Esophagus squamous epithelium (tissue), 5 donors: ENCODE measurements at regions not wholly inside any gene's neighbourhood (a gene's known extent, or its start where the extent isn't known, plus 50 kb on each side); places are given as distances from the start of the nearest gene placed in this dataset.

Source experiments
- DNase-seq: peaks from one replicate; lab custom pipeline; 2025; lab: John Stamatoyannopoulos, UW
- H3K27ac ChIP-seq, 4 donors: fragments of 200-600 bp; sonication (generic); one replicate each; pipeline ENCODE4 v1.5.1; 2016 to 2019; ENCODE audit warnings: mild to moderate bottlenecking in 1 of 4
- H3K27me3 ChIP-seq, 4 donors: fragments of 200-600 bp; sonication (generic); 1 replicate in 3 of 4; 2 replicates in 1 of 4; pipeline versions ENCODE4 v1.5.1 to v1.6.0; 2017 to 2021; ENCODE audit warnings: antibody characterized with exemption in 1 of 4
- H3K36me3 ChIP-seq, 3 donors: fragments of 200-600 bp; sonication (generic); one replicate each; pipeline ENCODE4 v1.5.1; 2016 to 2019
- H3K4me1 ChIP-seq, 3 donors: fragments of 200-600 bp; sonication (generic); one replicate each; pipeline ENCODE4 v1.5.1; 2017 to 2019
- H3K4me3 ChIP-seq, 4 donors: fragments of 200-600 bp; sonication (generic); 1 replicate in 3 of 4; 2 replicates in 1 of 4; pipeline ENCODE4 v1.5.1; 2016 to 2019; ENCODE audit warnings: mild to moderate bottlenecking in 2 of 4, moderate library complexity in 1 of 4
- H3K9me3 ChIP-seq, 3 donors: fragments of 200-600 bp; sonication (generic); one replicate each; pipeline ENCODE4 v1.5.1; 2016 to 2019
- CTCF ChIP-seq, 6 experiments: fragments of 450-650 bp in 4 of 6; fragments of 200-600 bp in 2 of 6; sonication (generic) in 2 of 6; IDR thresholded peaks; one replicate each; pipeline ENCODE4 v1.5.1; 2016 to 2019; ENCODE audit warnings: antibody characterized with exemption in 6 of 6, mild to moderate bottlenecking in 4 of 6, moderate library complexity in 4 of 6
- POLR2A ChIP-seq, 4 donors: fragments of 450-650 bp; IDR thresholded peaks; one replicate each; pipeline ENCODE4 v1.6.1; 2017; ENCODE audit warnings: antibody characterized with exemption in 4 of 4, mild to moderate bottlenecking in 4 of 4, moderate library complexity in 3 of 4
- WGBS, 2 donors: methylation state at CpG; one replicate each; pipeline ENCODE4 v1.1.5; 2018; 5-methylcytosine and 5-hydroxymethylcytosine counted together
- intact Hi-C: fragments of 100-400 bp; cut with DNase I; formaldehyde crosslinking; loops from one replicate; pipeline ENCODE4 v1.15.0; 2022
- donor health status: DM: yes; HTN: yes; CAD: no.

- no peak for DNase-seq
- Histone ChIP-seq H3K4me3 (no peak overlapping the region), H3K27me3 (no peaks in the 10 kb centered on the region), H3K36me3 (no peaks in the 10 kb centered on the region), H3K9me3 (no peaks in the 10 kb centered on the region), H3K27ac (no peak overlapping the region), H3K4me1 (peaks cover 0 to 8% (median 0%) of the 10 kb centered on the region in 3 donors)
- WGBS, 2 donors = 78 to 79% methylated on average over 6 of the region's 6 CpGs
- intact Hi-C loops = no loop called here
- TF ChIP-seq CTCF (IDR thresholded peaks at IDR 0.05) = no peak
- TF ChIP-seq POLR2A (IDR thresholded peaks at IDR 0.05) = no peak
Measured at GRCh38 chr6:56795466-56796195, 152.9 kb upstream of the DST start.

GRCh38 chr6:56794421-56794820 lies 151.7 kb upstream of the DST start:
- intact Hi-C loops = no loop called here
- H3K9me3 ChIP-seq = no peaks in the 10 kb centered on the region
- no peak overlapping the region for H3K4me3 ChIP-seq
- no peak for TF ChIP-seq CTCF (IDR thresholded peaks at IDR 0.05)
- no peak for TF ChIP-seq POLR2A (IDR thresholded peaks at IDR 0.05)
- no peaks in the 10 kb centered on the region for H3K27me3 ChIP-seq
- DNase-seq = no peak
- H3K4me1 ChIP-seq = peaks cover 0 to 18% (median 0%) of the 10 kb centered on the region in 3 donors
- no peak overlapping the region for H3K27ac ChIP-seq
- H3K36me3 ChIP-seq = no peaks in the 10 kb centered on the region

- intact Hi-C loops = no loop called here
- 77 to 94% methylated on average over 2 of the region's 2 CpGs for WGBS, 2 donors
- TF ChIP-seq POLR2A (IDR thresholded peaks at IDR 0.05) = no peak
- TF ChIP-seq CTCF (IDR thresholded peaks at IDR 0.05) = no peak
- no peak for DNase-seq
- Histone ChIP-seq H3K36me3 (no peaks in the 10 kb centered on the region), H3K9me3 (no peaks in the 10 kb centered on the region), H3K4me3 (no peak overlapping the region), H3K27me3 (no peaks in the 10 kb centered on the region), H3K4me1 (peaks cover 0 to 20% (median 0%) of the 10 kb centered on the region in 3 donors), H3K27ac (no peak overlapping the region)
Measured at GRCh38 chr6:56793938-56794337, 151.2 kb upstream of the DST start.

- H3K4me1 ChIP-seq = peaks cover 0 to 13% (median 0%) of the 10 kb centered on the region in 3 donors
- H3K4me3 ChIP-seq = no peak overlapping the region
Measured at GRCh38 chr6:56790414-56790813, 147.7 kb upstream of the DST start.

More at GRCh38 chr6:56790414-56790813, 147.7 kb upstream of the DST start:
- Histone ChIP-seq H3K9me3 (no peaks in the 10 kb centered on the region), H3K27me3 (no peaks in the 10 kb centered on the region), H3K27ac (no peak overlapping the region), H3K36me3 (no peaks in the 10 kb centered on the region)
- no peak for DNase-seq
- TF ChIP-seq CTCF (IDR thresholded peaks at IDR 0.05) = no peak
- no peak for TF ChIP-seq POLR2A (IDR thresholded peaks at IDR 0.05)
- intact Hi-C loops = no loop called here
